ENCODE measurements at regions not wholly inside any gene's neighbourhood (a gene's known extent, or its start where the extent isn't known, plus 50 kb on each side); places are given as distances from the start of the nearest gene placed in this dataset.

DNA sequence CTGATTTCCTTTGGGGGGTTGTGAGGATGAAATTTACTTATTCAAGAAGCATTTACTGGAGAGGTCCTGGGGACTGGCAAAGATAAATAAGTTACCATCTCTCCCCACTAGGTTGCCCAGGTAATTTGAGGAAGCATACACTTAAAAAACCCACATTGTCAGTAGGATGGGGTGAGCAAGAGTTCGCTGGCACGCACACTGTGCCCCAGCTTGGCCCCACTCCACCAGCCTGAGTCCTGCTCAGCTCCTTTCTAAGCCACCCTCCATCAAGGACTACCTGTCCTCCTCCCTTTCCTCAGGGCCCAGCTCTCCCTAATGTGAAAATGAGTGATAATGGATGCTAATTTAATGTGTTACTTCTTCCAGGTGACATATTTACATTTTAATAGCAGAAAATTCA lies 216.5 kb upstream of the PLET1 start:
- H3K9me2 ChIP-seq (ENCODE audit: insufficient read depth): no peaks in the 10 kb centered on the region
- intact Hi-C loops (cut with micrococcal nuclease): no loop called here
- CTCF ChIA-PET: no interaction called here
- no peak overlapping the region for H2AFZ ChIP-seq (ENCODE audit: low read depth, low read length, poor library complexity, severe bottlenecking)
- no peak overlapping the region for H3K9ac ChIP-seq (ENCODE audit: low read length)
- TF ChIP-seq YY1 (IDR thresholded peaks at IDR 0.05; ENCODE audit: extremely low read depth, insufficient replicate concordance, low read depth, low read length) (no peak), POLR2AphosphoS5 (IDR thresholded peaks at IDR 0.05; ENCODE audit: low read depth, low read length) (no peak), ZNF274 (IDR thresholded peaks at IDR 0.05; ENCODE audit: low read depth, low read length) (no peak), SIN3A (IDR thresholded peaks at IDR 0.05; ENCODE audit: low read depth) (no peak), RAD21 (IDR thresholded peaks at IDR 0.05; ENCODE audit: low read depth) (no peak), EZH2phosphoT487 (IDR thresholded peaks at IDR 0.05; ENCODE audit: borderline replicate concordance) (no peak), SP1 (IDR thresholded peaks at IDR 0.05; ENCODE audit: low read depth) (no peak), FOSL1 (IDR thresholded peaks at IDR 0.05; ENCODE audit: low read depth) (no peak), EGR1 (IDR thresholded peaks at IDR 0.05; ENCODE audit: low read depth) (no peak), CEBPB (IDR thresholded peaks at IDR 0.05; ENCODE audit: low read depth) (no peak), CBX3 (IDR thresholded peaks at IDR 0.05; ENCODE audit: low read depth) (no peak)
- TF ChIP-seq, protein P1, sequence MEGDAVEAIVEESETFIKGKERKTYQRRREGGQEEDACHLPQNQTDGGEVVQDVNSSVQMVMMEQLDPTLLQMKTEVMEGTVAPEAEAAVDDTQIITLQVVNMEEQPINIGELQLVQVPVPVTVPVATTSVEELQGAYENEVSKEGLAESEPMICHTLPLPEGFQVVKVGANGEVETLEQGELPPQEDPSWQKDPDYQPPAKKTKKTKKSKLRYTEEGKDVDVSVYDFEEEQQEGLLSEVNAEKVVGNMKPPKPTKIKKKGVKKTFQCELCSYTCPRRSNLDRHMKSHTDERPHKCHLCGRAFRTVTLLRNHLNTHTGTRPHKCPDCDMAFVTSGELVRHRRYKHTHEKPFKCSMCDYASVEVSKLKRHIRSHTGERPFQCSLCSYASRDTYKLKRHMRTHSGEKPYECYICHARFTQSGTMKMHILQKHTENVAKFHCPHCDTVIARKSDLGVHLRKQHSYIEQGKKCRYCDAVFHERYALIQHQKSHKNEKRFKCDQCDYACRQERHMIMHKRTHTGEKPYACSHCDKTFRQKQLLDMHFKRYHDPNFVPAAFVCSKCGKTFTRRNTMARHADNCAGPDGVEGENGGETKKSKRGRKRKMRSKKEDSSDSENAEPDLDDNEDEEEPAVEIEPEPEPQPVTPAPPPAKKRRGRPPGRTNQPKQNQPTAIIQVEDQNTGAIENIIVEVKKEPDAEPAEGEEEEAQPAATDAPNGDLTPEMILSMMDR (IDR thresholded peaks at IDR 0.05 in 2 of 3, conservative IDR thresholded peaks at IDR 0.05 in 1 of 3; ENCODE audit: borderline replicate concordance in 1 of 3, insufficient read depth in 1 of 3, low read depth in 2 of 3, low read length in 2 of 3): no peak
- TF ChIP-seq, protein P2, sequence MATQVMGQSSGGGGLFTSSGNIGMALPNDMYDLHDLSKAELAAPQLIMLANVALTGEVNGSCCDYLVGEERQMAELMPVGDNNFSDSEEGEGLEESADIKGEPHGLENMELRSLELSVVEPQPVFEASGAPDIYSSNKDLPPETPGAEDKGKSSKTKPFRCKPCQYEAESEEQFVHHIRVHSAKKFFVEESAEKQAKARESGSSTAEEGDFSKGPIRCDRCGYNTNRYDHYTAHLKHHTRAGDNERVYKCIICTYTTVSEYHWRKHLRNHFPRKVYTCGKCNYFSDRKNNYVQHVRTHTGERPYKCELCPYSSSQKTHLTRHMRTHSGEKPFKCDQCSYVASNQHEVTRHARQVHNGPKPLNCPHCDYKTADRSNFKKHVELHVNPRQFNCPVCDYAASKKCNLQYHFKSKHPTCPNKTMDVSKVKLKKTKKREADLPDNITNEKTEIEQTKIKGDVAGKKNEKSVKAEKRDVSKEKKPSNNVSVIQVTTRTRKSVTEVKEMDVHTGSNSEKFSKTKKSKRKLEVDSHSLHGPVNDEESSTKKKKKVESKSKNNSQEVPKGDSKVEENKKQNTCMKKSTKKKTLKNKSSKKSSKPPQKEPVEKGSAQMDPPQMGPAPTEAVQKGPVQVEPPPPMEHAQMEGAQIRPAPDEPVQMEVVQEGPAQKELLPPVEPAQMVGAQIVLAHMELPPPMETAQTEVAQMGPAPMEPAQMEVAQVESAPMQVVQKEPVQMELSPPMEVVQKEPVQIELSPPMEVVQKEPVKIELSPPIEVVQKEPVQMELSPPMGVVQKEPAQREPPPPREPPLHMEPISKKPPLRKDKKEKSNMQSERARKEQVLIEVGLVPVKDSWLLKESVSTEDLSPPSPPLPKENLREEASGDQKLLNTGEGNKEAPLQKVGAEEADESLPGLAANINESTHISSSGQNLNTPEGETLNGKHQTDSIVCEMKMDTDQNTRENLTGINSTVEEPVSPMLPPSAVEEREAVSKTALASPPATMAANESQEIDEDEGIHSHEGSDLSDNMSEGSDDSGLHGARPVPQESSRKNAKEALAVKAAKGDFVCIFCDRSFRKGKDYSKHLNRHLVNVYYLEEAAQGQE (IDR thresholded peaks at IDR 0.05; ENCODE audit: low read depth): no peak
- TF ChIP-seq, protein P3, sequence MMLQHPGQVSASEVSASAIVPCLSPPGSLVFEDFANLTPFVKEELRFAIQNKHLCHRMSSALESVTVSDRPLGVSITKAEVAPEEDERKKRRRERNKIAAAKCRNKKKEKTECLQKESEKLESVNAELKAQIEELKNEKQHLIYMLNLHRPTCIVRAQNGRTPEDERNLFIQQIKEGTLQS (IDR thresholded peaks at IDR 0.05): no peak
- no peaks in the 10 kb centered on the region for H4K20me1 ChIP-seq (ENCODE audit: insufficient read depth)
- DNase-seq (ENCODE audit: low read depth, low spot score): no peak
- BruUV-seq (replicated peaks): no TSS peak
- POLR2A ChIA-PET: no interaction called here
- no peak overlapping the region for H3K4me3 ChIP-seq (replicated peaks in 1 of 2; ENCODE audit: low read depth in 1 of 2, low read length in 2 of 2)
- ATAC-seq: no peak
- H3K27me3 ChIP-seq (ENCODE audit: insufficient read depth, low read length): peaks cover 83% of the 10 kb centered on the region
- no peak overlapping the region for H3K4me2 ChIP-seq (ENCODE audit: low read length)
- H3K9me3 ChIP-seq (ENCODE audit: control insufficient read depth in 1 of 2, insufficient read depth in 1 of 2, low read depth in 1 of 2, low read length in 2 of 2): no peaks in the 10 kb centered on the region
- no peaks in the 10 kb centered on the region for H3K79me2 ChIP-seq (ENCODE audit: insufficient read depth, low read length)
- H3K4me1 ChIP-seq (ENCODE audit: control insufficient read depth in 1 of 2, insufficient read depth in 2 of 2, low read length in 2 of 2): no peaks in the 10 kb centered on the region
- no peak overlapping the region for H3K27ac ChIP-seq (ENCODE audit: low read depth, low read length)
- no peaks in the 10 kb centered on the region for H3K36me3 ChIP-seq (ENCODE audit: control insufficient read depth in 1 of 2, insufficient read depth in 2 of 2, low read length in 2 of 2)
- RAD21 ChIA-PET (ENCODE audit: low non-redundant PET in 1 of 2, low total read pairs in 2 of 2, uncharacterized antibody in 2 of 2, unreplicated experiment in 2 of 2): no interaction called here

Data from HCT116 (cell line).